Keratinocyte (primary cell): ENCODE measurements at regions not wholly inside any gene's neighbourhood (a gene's known extent, or its start where the extent isn't known, plus 50 kb on each side); places are given as distances from the start of the nearest gene placed in this dataset.

Experiments
- DNase-seq: peaks from one replicate; pipeline ENCODE4 v3.0.0-alpha.2; 2011; ENCODE audit warnings: low read depth, missing footprints, low spot score
- FAIRE-seq: peaks from 2 replicates; lab custom pipeline; 2011; peaks lifted over from hg19 to GRCh38; lab: Jason Lieb, UNC
- H2AFZ ChIP-seq: 2 replicates; pipeline ENCODE4 v1.6.0; 2012; ENCODE audit warnings: low read length, control low read depth, inconsistent platforms; ENCODE audit not compliant: control insufficient read depth
- H3K27ac ChIP-seq: 2 replicates; pipeline ENCODE4 v1.5.1; 2011; ENCODE audit warnings: low read length; ENCODE audit not compliant: control insufficient read depth, insufficient read depth
- H3K27me3 ChIP-seq: 3 replicates; pipeline ENCODE4 v1.6.0; 2011; ENCODE audit warnings: low read length; ENCODE audit not compliant: control insufficient read depth, insufficient read depth; ENCODE audit errors: extremely low read depth
- H3K36me3 ChIP-seq, 2 experiments: 2 replicates in 1 of 2; 3 replicates in 1 of 2; pipeline ENCODE4 v1.5.1; 2011; ENCODE audit warnings: low read length in 2 of 2, mild to moderate bottlenecking in 1 of 2; ENCODE audit not compliant: control insufficient read depth in 2 of 2, insufficient read depth in 2 of 2; ENCODE audit errors: extremely low read depth in 1 of 2
- H3K4me1 ChIP-seq: 3 replicates; pipeline ENCODE4 v1.5.1; 2011; ENCODE audit warnings: low read length; ENCODE audit not compliant: control insufficient read depth, insufficient read depth; ENCODE audit errors: extremely low read depth
- H3K4me2 ChIP-seq: 3 replicates; pipeline ENCODE4 v1.6.0; 2011; ENCODE audit warnings: low read depth, low read length; ENCODE audit not compliant: control insufficient read depth, insufficient read depth; ENCODE audit errors: extremely low read depth
- H3K4me3 ChIP-seq, 3 experiments: fragments of 200-600 bp in 1 of 3; sonication (generic) in 1 of 3; 2 replicates in 2 of 3; 3 replicates in 1 of 3; pipeline ENCODE4 v1.5.1; 2011 to 2016; ENCODE audit warnings: low read length in 3 of 3, mild to moderate bottlenecking in 3 of 3, control low read depth in 2 of 3, inconsistent platforms in 1 of 3, low read depth in 1 of 3, mixed read lengths in 1 of 3, mixed run types in 1 of 3, moderate library complexity in 1 of 3; ENCODE audit not compliant: control insufficient read depth in 2 of 3, insufficient read depth in 2 of 3; ENCODE audit errors: extremely low read depth in 1 of 3
- H3K79me2 ChIP-seq: 2 replicates; pipeline ENCODE4 v1.6.0; 2012; ENCODE audit warnings: low read length; ENCODE audit not compliant: control insufficient read depth, insufficient read depth
- H3K9ac ChIP-seq: 3 replicates; pipeline ENCODE4 v1.6.0; 2011; ENCODE audit warnings: low read length; ENCODE audit not compliant: control insufficient read depth, insufficient read depth; ENCODE audit errors: extremely low read depth
- H3K9me1 ChIP-seq: 3 replicates; pipeline ENCODE4 v1.6.0; 2011; ENCODE audit warnings: low read length; ENCODE audit not compliant: control insufficient read depth, insufficient read depth; ENCODE audit errors: extremely low read depth
- H3K9me3 ChIP-seq: 2 replicates; pipeline ENCODE4 v1.5.1; 2012; ENCODE audit warnings: low read depth, low read length; ENCODE audit not compliant: control insufficient read depth
- H4K20me1 ChIP-seq: 3 replicates; pipeline ENCODE4 v1.6.0; 2011; ENCODE audit warnings: low read length; ENCODE audit not compliant: control insufficient read depth, insufficient read depth; ENCODE audit errors: extremely low read depth
- EZH2 ChIP-seq: IDR thresholded peaks from one replicate; pipeline ENCODE4 v1.6.1; 2012; ENCODE audit warnings: inconsistent platforms, mild to moderate bottlenecking, low read length, moderate library complexity
- dilution Hi-C: fragments of 300-500 bp; cut with MboI; formaldehyde crosslinking; loops from one replicate; pipeline ENCODE4 v1.7.0; 2020; ENCODE audit warnings: low sequenced_read_pairs; ENCODE audit not compliant: extremely low pct_ligation_motif_present
- TF ChIP-seq, protein P1 (sequence below), 3 experiments: IDR thresholded peaks in 1 of 3; conservative IDR thresholded peaks in 1 of 3; optimal IDR thresholded peaks in 1 of 3; 2 replicates in 2 of 3; 3 replicates in 1 of 3; pipeline versions ENCODE3 to v1.5.1; 2011; ENCODE audit warnings: low read length in 3 of 3, mild to moderate bottlenecking in 3 of 3, moderate library complexity in 2 of 3, control low read depth in 1 of 3, inconsistent platforms in 1 of 3; ENCODE audit not compliant: insufficient read depth in 2 of 3; ENCODE audit errors: extremely low read depth in 1 of 3

DNA sequence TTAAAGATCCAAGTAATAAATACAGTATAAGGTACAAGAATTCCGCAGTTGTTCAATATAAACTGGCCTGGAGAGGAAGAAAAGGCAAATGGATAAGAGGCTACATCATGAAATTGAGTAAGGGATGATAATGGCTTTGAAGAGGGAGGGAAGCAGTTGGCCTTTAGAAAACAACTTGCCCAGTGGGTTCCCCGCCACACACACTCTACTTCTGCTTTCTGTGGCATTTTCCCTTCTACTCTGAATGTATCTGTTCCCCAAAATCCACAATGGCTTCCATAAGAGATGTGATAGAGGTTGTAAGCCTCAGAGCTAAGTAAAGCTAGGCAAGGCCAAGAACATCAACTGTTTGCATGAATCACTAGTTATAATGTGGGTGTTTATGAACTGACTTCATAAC lies 221.3 kb downstream of the MBD2 start:
- no peaks in the 10 kb centered on the region for H3K9me1 ChIP-seq
- no peak overlapping the region for H2AFZ ChIP-seq
- H3K4me3 ChIP-seq, result no peak overlapping the region
- TF ChIP-seq EZH2, result no peak
- TF ChIP-seq, protein P1, sequence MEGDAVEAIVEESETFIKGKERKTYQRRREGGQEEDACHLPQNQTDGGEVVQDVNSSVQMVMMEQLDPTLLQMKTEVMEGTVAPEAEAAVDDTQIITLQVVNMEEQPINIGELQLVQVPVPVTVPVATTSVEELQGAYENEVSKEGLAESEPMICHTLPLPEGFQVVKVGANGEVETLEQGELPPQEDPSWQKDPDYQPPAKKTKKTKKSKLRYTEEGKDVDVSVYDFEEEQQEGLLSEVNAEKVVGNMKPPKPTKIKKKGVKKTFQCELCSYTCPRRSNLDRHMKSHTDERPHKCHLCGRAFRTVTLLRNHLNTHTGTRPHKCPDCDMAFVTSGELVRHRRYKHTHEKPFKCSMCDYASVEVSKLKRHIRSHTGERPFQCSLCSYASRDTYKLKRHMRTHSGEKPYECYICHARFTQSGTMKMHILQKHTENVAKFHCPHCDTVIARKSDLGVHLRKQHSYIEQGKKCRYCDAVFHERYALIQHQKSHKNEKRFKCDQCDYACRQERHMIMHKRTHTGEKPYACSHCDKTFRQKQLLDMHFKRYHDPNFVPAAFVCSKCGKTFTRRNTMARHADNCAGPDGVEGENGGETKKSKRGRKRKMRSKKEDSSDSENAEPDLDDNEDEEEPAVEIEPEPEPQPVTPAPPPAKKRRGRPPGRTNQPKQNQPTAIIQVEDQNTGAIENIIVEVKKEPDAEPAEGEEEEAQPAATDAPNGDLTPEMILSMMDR (optimal IDR thresholded peaks at IDR 0.05 in 1 of 3, IDR thresholded peaks at IDR 0.05 in 1 of 3, conservative IDR thresholded peaks at IDR 0.05 in 1 of 3; ENCODE audit: extremely low read depth in 1 of 3, insufficient read depth in 2 of 3, low read length in 3 of 3), result no peak
- H3K27ac ChIP-seq, result no peak overlapping the region
- no peak overlapping the region for H3K4me2 ChIP-seq
- H3K4me1 ChIP-seq, result no peaks in the 10 kb centered on the region
- H3K9ac ChIP-seq, result no peak overlapping the region
- no peak for DNase-seq
- H3K9me3 ChIP-seq, result no peaks in the 10 kb centered on the region
- dilution Hi-C loops, result no loop called here
- no peak for FAIRE-seq
- no peaks in the 10 kb centered on the region for H3K27me3 ChIP-seq
- no peaks in the 10 kb centered on the region for H4K20me1 ChIP-seq
- no peaks in the 10 kb centered on the region for H3K79me2 ChIP-seq
- H3K36me3 ChIP-seq, result no peaks in the 10 kb centered on the region

- Histone ChIP-seq H3K4me1 (no peaks in the 10 kb centered on the region), H2AFZ (no peak overlapping the region), H3K4me3 (no peak overlapping the region), H3K27me3 (no peaks in the 10 kb centered on the region), H3K27ac (no peak overlapping the region), H3K79me2 (no peaks in the 10 kb centered on the region), H3K36me3 (no peaks in the 10 kb centered on the region), H3K9ac (no peak overlapping the region), H3K4me2 (no peak overlapping the region), H4K20me1 (no peaks in the 10 kb centered on the region), H3K9me3 (no peaks in the 10 kb centered on the region), H3K9me1 (no peaks in the 10 kb centered on the region)
- FAIRE-seq, result no peak
- dilution Hi-C loops, result no loop called here
- no peak for DNase-seq
- no peak for TF ChIP-seq EZH2
These were observed 227.4 kb downstream of the MBD2 start for GRCh38 chr18:53997064-53997463.

DNA sequence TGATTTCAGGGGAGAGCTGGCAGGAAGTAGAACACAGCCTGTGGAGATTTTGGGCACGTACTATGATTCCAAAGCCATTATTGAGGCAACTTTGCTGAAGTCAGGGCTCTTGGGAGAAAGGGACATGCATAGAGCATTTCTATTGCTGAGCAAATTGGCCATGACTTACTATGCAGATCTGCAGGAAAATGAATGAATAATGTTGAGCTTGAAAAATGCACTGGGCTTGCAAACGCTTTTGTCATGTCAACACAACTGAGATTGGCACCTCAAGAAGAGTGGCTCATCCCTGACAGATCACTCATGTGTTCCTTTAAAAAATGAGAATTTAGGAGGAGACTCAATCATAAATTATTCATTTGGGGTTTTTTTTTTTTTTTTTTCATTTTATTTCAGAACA lies 230.5 kb downstream of the MBD2 start:
- no peak for FAIRE-seq
- Histone ChIP-seq H3K9me3 (no peaks in the 10 kb centered on the region), H3K9me1 (no peaks in the 10 kb centered on the region), H3K36me3 (no peaks in the 10 kb centered on the region), H3K4me2 (no peak overlapping the region), H3K4me3 (no peak overlapping the region), H3K79me2 (no peaks in the 10 kb centered on the region), H4K20me1 (no peaks in the 10 kb centered on the region), H3K9ac (no peak overlapping the region), H3K27ac (no peak overlapping the region), H3K4me1 (no peaks in the 10 kb centered on the region), H2AFZ (no peak overlapping the region), H3K27me3 (no peaks in the 10 kb centered on the region)
- TF ChIP-seq, protein P1 (optimal IDR thresholded peaks at IDR 0.05 in 1 of 3, IDR thresholded peaks at IDR 0.05 in 1 of 3, conservative IDR thresholded peaks at IDR 0.05 in 1 of 3; ENCODE audit: extremely low read depth in 1 of 3, insufficient read depth in 2 of 3, low read length in 3 of 3), result no peak
- no peak for TF ChIP-seq EZH2
- no peak for DNase-seq
- dilution Hi-C loops, result no loop called here
